ENCODE measurements at regions not wholly inside any gene's neighbourhood (a gene's known extent, or its start where the extent isn't known, plus 50 kb on each side); places are given as distances from the start of the nearest gene placed in this dataset.

- DNase-seq (ENCODE audit: low spot score): no peak
- TF ChIP-seq CTCF (IDR thresholded peaks at IDR 0.05): no peak
- H3K4me3 ChIP-seq: no peak overlapping the region
Measured at GRCh38 chr14:76933515-76933914, 95.0 kb downstream of the IRF2BPL start.

GRCh38 chr14:76931631-76932402 lies 96.7 kb downstream of the IRF2BPL start:
- H3K27ac ChIP-seq: no peak overlapping the region
- no peak overlapping the region for H3K4me3 ChIP-seq
- no peak for TF ChIP-seq CTCF (IDR thresholded peaks at IDR 0.05)
- no peak for DNase-seq (ENCODE audit: low spot score)

More at GRCh38 chr14:76933515-76933914, 95.0 kb downstream of the IRF2BPL start:
- no peak overlapping the region for H3K27ac ChIP-seq

- Histone ChIP-seq H3K27ac (no peak overlapping the region), H3K4me3 (no peak overlapping the region)
- no peak for TF ChIP-seq CTCF (IDR thresholded peaks at IDR 0.05)
- no peak for DNase-seq (ENCODE audit: low spot score)
Measured at GRCh38 chr14:76930549-76930948, 98.0 kb downstream of the IRF2BPL start.

GRCh38 chr14:76929927-76930326 lies 98.6 kb downstream of the IRF2BPL start:
- H3K27ac ChIP-seq: no peak overlapping the region
- TF ChIP-seq CTCF (IDR thresholded peaks at IDR 0.05): no peak
- H3K4me3 ChIP-seq: no peak overlapping the region
- no peak for DNase-seq (ENCODE audit: low spot score)

- Histone ChIP-seq H3K4me3 (no peak overlapping the region), H3K27ac (peak overlapping the region in 1 of 2 donors; percentile 52)
- no peak for TF ChIP-seq CTCF (IDR thresholded peaks at IDR 0.05)
- no peak for DNase-seq (ENCODE audit: low spot score)
Measured at GRCh38 chr14:76927971-76928700, 100.4 kb downstream of the IRF2BPL start.

- no peak for TF ChIP-seq CTCF (IDR thresholded peaks at IDR 0.05)
- peak overlapping the region in 1 of 2 donors; percentile 2 for H3K27ac ChIP-seq
- no peak overlapping the region for H3K4me3 ChIP-seq
- DNase-seq (ENCODE audit: low spot score): no peak
Measured at GRCh38 chr14:76926521-76927251, 100.5 kb downstream of the LRRC74A start.

Data from coronary artery (tissue), 2 donors.